Loucy (cell line): ENCODE measurements at regions not wholly inside any gene's neighbourhood (a gene's known extent, or its start where the extent isn't known, plus 50 kb on each side); places are given as distances from the start of the nearest gene placed in this dataset.
"Not testable (repeated sequence)": the region's sequence is repeated elsewhere in the genome, so short reads cannot be mapped to it uniquely, and the experiment has no call there.

Experiments
- H2AFZ ChIP-seq: fragments of 200-600 bp; sonication (generic); 2 replicates; pipeline ENCODE4 v1.6.0; 2016; ENCODE audit warnings: antibody characterized with exemption, mild to moderate bottlenecking, low read length, moderate library complexity
- H3F3A ChIP-seq: fragments of 200-600 bp; 2 replicates; pipeline ENCODE4 v1.6.0; 2016; ENCODE audit warnings: antibody characterized with exemption, low read depth, mild to moderate bottlenecking
- H3K27me3 ChIP-seq: fragments of 200-600 bp; sonication (generic); 2 replicates; pipeline ENCODE4 v1.6.1; 2014; ENCODE audit warnings: low read length, mild to moderate bottlenecking; ENCODE audit not compliant: insufficient read depth, poor library complexity, severe bottlenecking
- H3K36me3 ChIP-seq: fragments of 200-600 bp; sonication (generic); 2 replicates; pipeline ENCODE4 v1.6.1; 2016; ENCODE audit warnings: low read length; ENCODE audit not compliant: insufficient read depth
- H3K4me1 ChIP-seq: fragments of 200-600 bp; sonication (generic); 2 replicates; pipeline ENCODE4 v1.5.1; 2014; ENCODE audit warnings: low read length, mild to moderate bottlenecking; ENCODE audit not compliant: insufficient read depth, poor library complexity, severe bottlenecking
- H3K4me2 ChIP-seq: fragments of 200-600 bp; sonication (generic); 2 replicates; pipeline ENCODE4 v1.6.0; 2014; ENCODE audit warnings: antibody characterized with exemption, low read length, low read depth, mild to moderate bottlenecking; ENCODE audit not compliant: poor library complexity, severe bottlenecking
- H3K4me3 ChIP-seq: fragments of 200-600 bp; sonication (generic); 2 replicates; pipeline ENCODE4 v1.5.1; 2014; ENCODE audit warnings: low read length, mild to moderate bottlenecking, mixed read lengths; ENCODE audit not compliant: poor library complexity, severe bottlenecking
- H3K79me2 ChIP-seq: fragments of 200-600 bp; sonication (generic); 2 replicates; pipeline ENCODE4 v1.6.1; 2014; ENCODE audit warnings: low read length; ENCODE audit not compliant: insufficient read depth
- H3K9ac ChIP-seq: fragments of 200-600 bp; sonication (generic); 2 replicates; pipeline ENCODE4 v1.6.0; 2014; ENCODE audit warnings: mild to moderate bottlenecking, low read depth, low read length, moderate library complexity; ENCODE audit not compliant: poor library complexity, severe bottlenecking
- H3K9me2 ChIP-seq: fragments of 200-600 bp; sonication (generic); replicated peaks from 2 replicates; pipeline ENCODE4 v1.6.1; 2016; ENCODE audit warnings: low read depth, low read length, mixed read lengths
- H3K9me3 ChIP-seq: fragments of 200-600 bp; sonication (generic); 2 replicates; pipeline ENCODE4 v1.6.1; 2014; ENCODE audit warnings: mild to moderate bottlenecking, antibody characterized with exemption, low read length, low read depth; ENCODE audit not compliant: insufficient read depth
- H4K20me1 ChIP-seq: fragments of 200-600 bp; sonication (generic); 2 replicates; pipeline ENCODE4 v1.6.0; 2014; ENCODE audit warnings: antibody characterized with exemption, low read length, mild to moderate bottlenecking; ENCODE audit not compliant: insufficient read depth, poor library complexity, severe bottlenecking
- CTCF ChIP-seq: fragments of 200-600 bp; sonication (generic); conservative IDR thresholded peaks from 2 replicates; pipeline ENCODE4 v1.5.1; 2014; ENCODE audit warnings: mild to moderate bottlenecking, antibody characterized with exemption, low read length
- EZH2phosphoT487 ChIP-seq: fragments of 200-600 bp; IDR thresholded peaks from 2 replicates; pipeline ENCODE4 v1.6.1; 2018; ENCODE audit warnings: antibody characterized with exemption, mild to moderate bottlenecking, moderate library complexity, borderline replicate concordance

- H3K4me1 ChIP-seq: no peaks in the 10 kb centered on the region
- no peaks in the 10 kb centered on the region for H3K27me3 ChIP-seq
- H4K20me1 ChIP-seq: no peaks in the 10 kb centered on the region
- no peak overlapping the region for H3K9ac ChIP-seq
- H3K79me2 ChIP-seq: no peaks in the 10 kb centered on the region
- no peak overlapping the region for H3K4me3 ChIP-seq
- no peak overlapping the region for H3K4me2 ChIP-seq
- H3F3A ChIP-seq: no peaks in the 10 kb centered on the region
- TF ChIP-seq EZH2phosphoT487 (no peak), CTCF (no peak)
- H2AFZ ChIP-seq: no peak overlapping the region
- H3K9me2 ChIP-seq: no peaks in the 10 kb centered on the region
- no peaks in the 10 kb centered on the region for H3K36me3 ChIP-seq
- no peaks in the 10 kb centered on the region for H3K9me3 ChIP-seq
These were observed 325.2 kb downstream of the CETN3 start for GRCh38 chr5:90084342-90084741.

GRCh38 chr5:90073026-90073570 lies 336.5 kb downstream of the CETN3 start:
- not testable (repeated sequence) for H3K27me3 ChIP-seq, H3K9me3 ChIP-seq, H3K79me2 ChIP-seq, H3K9me2 ChIP-seq, H3K36me3 ChIP-seq, H3K4me1 ChIP-seq, H4K20me1 ChIP-seq, H2AFZ ChIP-seq, H3K4me2 ChIP-seq, H3K4me3 ChIP-seq, H3K9ac ChIP-seq, H3F3A ChIP-seq

- TF ChIP-seq EZH2phosphoT487 (no peak), CTCF (no peak)
- no peak overlapping the region for H3K4me2 ChIP-seq
- no peaks in the 10 kb centered on the region for H4K20me1 ChIP-seq
- H3K9me3 ChIP-seq: no peaks in the 10 kb centered on the region
- no peak overlapping the region for H3K9ac ChIP-seq
- H3K27me3 ChIP-seq: no peaks in the 10 kb centered on the region
- H3F3A ChIP-seq: no peaks in the 10 kb centered on the region
- H3K36me3 ChIP-seq: no peaks in the 10 kb centered on the region
- no peak overlapping the region for H3K4me3 ChIP-seq
- no peaks in the 10 kb centered on the region for H3K79me2 ChIP-seq
- no peaks in the 10 kb centered on the region for H3K9me2 ChIP-seq
- H2AFZ ChIP-seq: no peak overlapping the region
- no peaks in the 10 kb centered on the region for H3K4me1 ChIP-seq
These were observed 337.9 kb downstream of the CETN3 start for GRCh38 chr5:90071656-90072055.

GRCh38 chr5:90071066-90071465 lies 338.5 kb downstream of the CETN3 start:
- H3K4me1 ChIP-seq: no peaks in the 10 kb centered on the region
- no peaks in the 10 kb centered on the region for H3K9me2 ChIP-seq
- no peak overlapping the region for H2AFZ ChIP-seq
- H3K27me3 ChIP-seq: no peaks in the 10 kb centered on the region
- H3K9ac ChIP-seq: no peak overlapping the region
- no peaks in the 10 kb centered on the region for H3K79me2 ChIP-seq
- TF ChIP-seq EZH2phosphoT487: no peak
- H3K9me3 ChIP-seq: no peaks in the 10 kb centered on the region
- no peaks in the 10 kb centered on the region for H4K20me1 ChIP-seq
- H3F3A ChIP-seq: no peaks in the 10 kb centered on the region
- no peak overlapping the region for H3K4me2 ChIP-seq
- H3K4me3 ChIP-seq: no peak overlapping the region
- H3K36me3 ChIP-seq: no peaks in the 10 kb centered on the region
